K562 (cell line): ENCODE measurements at regions not wholly inside any gene's neighbourhood (a gene's known extent, or its start where the extent isn't known, plus 50 kb on each side); places are given as distances from the start of the nearest gene placed in this dataset.
"Not testable (repeated sequence)": the region's sequence is repeated elsewhere in the genome, so short reads cannot be mapped to it uniquely, and the experiment has no call there.

Experiments used
- ATAC-seq: fragments of 200-7000 bp; cut with Tn5 transposase; 3 replicates; pipeline ENCODE4 v1.9.1; 2020; ENCODE audit warnings: moderate library complexity
- BruUV-seq: library from RNA; stranded (reverse); fragments of 400-500 nt; replicated peaks from 2 replicates; lab custom pipeline; 2021; lab: Mats Ljungman, UMichigan
- CTCF ChIA-PET: fragments of 300-600 bp; formaldehyde crosslinking; extraction: SDS; loops from one replicate; lab custom pipeline; 2021; ENCODE audit warnings: low intra/inter-chr PET ratio; lab: Yijun Ruan, JAX
- POLR2A ChIA-PET: fragments of 300-600, 350-650 bp; sonication (Branson Sonifier 250); formaldehyde crosslinking; extraction: SDS; loops from one replicate; lab custom pipeline; 2021; ENCODE audit warnings: antibody characterized with exemption, inconsistent platforms; lab: Yijun Ruan, JAX
- DNase-seq, 4 experiments: peaks; one replicate each; pipeline versions ENCODE4 v3.0.0 to v3.0.0-alpha.2; 2011 to 2018; ENCODE audit warnings: low spot score in 3 of 4, mixed read lengths in 3 of 4; ENCODE audit errors: extremely low read depth in 1 of 4
- FAIRE-seq: peaks from 2 replicates; lab custom pipeline; 2011; peaks lifted over from hg19 to GRCh38; lab: Jason Lieb, UNC
- H2AFZ ChIP-seq: 2 replicates; pipeline ENCODE4 v1.6.0; 2011; ENCODE audit warnings: low read depth, low read length, control low read depth, inconsistent platforms
- H3K27ac ChIP-seq: fragments of 200-600 bp; 3 replicates; pipeline ENCODE4 v1.8.0; 2011; ENCODE audit warnings: low read depth, mild to moderate bottlenecking, control low read depth, inconsistent platforms, low read length, moderate library complexity, mixed read lengths; ENCODE audit errors: extremely low read depth
- H3K27me3 ChIP-seq, 2 experiments: fragments of 300-600 bp in 1 of 2; 2 replicates in 1 of 2; 3 replicates in 1 of 2; pipeline versions ENCODE4 v1.6.0 to v1.8.0; 2011; ENCODE audit warnings: inconsistent platforms in 2 of 2, low read length in 2 of 2, mild to moderate bottlenecking in 1 of 2, mixed read lengths in 1 of 2, moderate library complexity in 1 of 2; ENCODE audit not compliant: control insufficient read depth in 2 of 2, insufficient read depth in 2 of 2
- H3K36me3 ChIP-seq: fragments of 300-600 bp; 3 replicates; pipeline ENCODE4 v1.8.0; 2011; ENCODE audit warnings: mild to moderate bottlenecking, low read length, inconsistent platforms; ENCODE audit not compliant: control insufficient read depth, insufficient read depth
- H3K4me1 ChIP-seq, 2 experiments: fragments of 200-600 bp in 1 of 2; replicated peaks in 1 of 2; 2 replicates in 1 of 2; 3 replicates in 1 of 2; pipeline versions ENCODE4 v1.5.1 to v1.8.0; 2011; ENCODE audit warnings: inconsistent platforms in 2 of 2, low read length in 2 of 2, mild to moderate bottlenecking in 1 of 2, mixed read lengths in 1 of 2, moderate library complexity in 1 of 2; ENCODE audit not compliant: control insufficient read depth in 2 of 2, insufficient read depth in 2 of 2
- H3K4me2 ChIP-seq: 2 replicates; pipeline ENCODE4 v1.6.1; 2011; ENCODE audit warnings: low read length, control low read depth, inconsistent platforms, mixed read lengths; ENCODE audit not compliant: insufficient read depth
- H3K4me3 ChIP-seq: fragments of 200-600 bp; sonication (generic), shearing (Covaris generic); 2 replicates; pipeline ENCODE4 v1.5.1; 2016; ENCODE audit warnings: control low read depth, inconsistent platforms
- H3K79me2 ChIP-seq: fragments of 200-600 bp; 3 replicates; pipeline ENCODE4 v1.8.0; 2011; ENCODE audit warnings: low read length, inconsistent platforms; ENCODE audit not compliant: control insufficient read depth, insufficient read depth
- H3K9ac ChIP-seq, 2 experiments: 2 replicates each; pipeline versions ENCODE4 v1.6.0 to v1.6.1; 2011; ENCODE audit warnings: low read depth in 2 of 2, low read length in 2 of 2, control low read depth in 1 of 2, inconsistent platforms in 1 of 2, mild to moderate bottlenecking in 1 of 2, mixed read lengths in 1 of 2; ENCODE audit not compliant: insufficient read depth in 1 of 2
- H3K9me1 ChIP-seq: one replicate; pipeline ENCODE4 v1.6.0; 2011; ENCODE audit warnings: inconsistent platforms, mild to moderate bottlenecking, low read length, moderate library complexity; ENCODE audit not compliant: control insufficient read depth, insufficient read depth
- H3K9me3 ChIP-seq: replicated peaks from 2 replicates; pipeline ENCODE4 v1.5.1; 2011; ENCODE audit warnings: low read depth, low read length, inconsistent platforms; ENCODE audit not compliant: control insufficient read depth, insufficient read depth
- H4K20me1 ChIP-seq: replicated peaks from 2 replicates; pipeline ENCODE4 v1.6.1; 2011; ENCODE audit warnings: low read length, inconsistent platforms, mixed read lengths; ENCODE audit not compliant: control insufficient read depth, insufficient read depth
- CBX2 ChIP-seq: fragments of 200-600 bp; sonication (generic); IDR thresholded peaks from one replicate; pipeline ENCODE4 v1.6.1; 2012; ENCODE audit warnings: mild to moderate bottlenecking, low read length, inconsistent platforms; ENCODE audit not compliant: insufficient read depth, poor library complexity, severe bottlenecking
- CHD1 ChIP-seq: fragments of 200-600 bp; sonication (generic); IDR thresholded peaks from one replicate; pipeline ENCODE4 v1.6.1; 2012; ENCODE audit warnings: mild to moderate bottlenecking, moderate library complexity, low read length, inconsistent platforms
- HDAC1 ChIP-seq, 2 experiments: fragments of 450-650 bp; IDR thresholded peaks; 2 replicates each; pipeline ENCODE4 v1.6.1; 2016 to 2017; ENCODE audit warnings: inconsistent platforms in 1 of 2, mild to moderate bottlenecking in 1 of 2, moderate library complexity in 1 of 2
- NFYB ChIP-seq: IDR thresholded peaks from 2 replicates; pipeline ENCODE4 v1.6.1; 2011; ENCODE audit warnings: mild to moderate bottlenecking, moderate library complexity; ENCODE audit not compliant: insufficient read length; ENCODE audit errors: extremely low read depth
- POLR2B ChIP-seq: fragments of 450-650 bp; IDR thresholded peaks from 2 replicates; pipeline ENCODE4 v1.6.1; 2018; ENCODE audit warnings: low read depth; ENCODE audit not compliant: partially characterized antibody
- WGBS: fragments of 100-300 bp; shearing (Covaris generic); methylation state at CpG from one replicate; pipeline ENCODE4 v1.1.6; 2016; ENCODE audit warnings: low coverage, mixed read lengths; ENCODE audit not compliant: insufficient coverage; ENCODE audit errors: missing lambda C conversion rate; 5-methylcytosine and 5-hydroxymethylcytosine counted together
- in situ Hi-C: fragments of 300-500 bp; cut with MboI; formaldehyde crosslinking; loops from 4 replicates; pipeline ENCODE4 v1.15.0; 2018; ENCODE audit warnings: inconsistent platforms, mixed read lengths
- intact Hi-C: fragments of 100-400 bp; cut with micrococcal nuclease; formaldehyde crosslinking; loops from 2 replicates; pipeline ENCODE4 v1.14.2; 2022

- POLR2A ChIA-PET, H3K4me3 ChIP-seq, BruUV-seq, H3K4me2 ChIP-seq, H3K79me2 ChIP-seq, intact Hi-C loops, ATAC-seq, H3K27me3 ChIP-seq, H3K4me1 ChIP-seq, CTCF ChIA-PET, H2AFZ ChIP-seq, H3K27ac ChIP-seq, H3K9me1 ChIP-seq, H3K9ac ChIP-seq, H3K36me3 ChIP-seq, in situ Hi-C loops, DNase-seq, H4K20me1 ChIP-seq, H3K9me3 ChIP-seq, FAIRE-seq: not testable (repeated sequence)
- no CpG with 5 or more reads among the region's 31 CpGs for WGBS
These were observed 80.5 kb upstream of the FAM110C start for GRCh38 chr2:126769-127168.

- Histone ChIP-seq H3K4me1 (no peaks in the 10 kb centered on the region), H4K20me1 (no peaks in the 10 kb centered on the region), H3K79me2 (no peaks in the 10 kb centered on the region), H3K9me1 (no peaks in the 10 kb centered on the region), H3K9ac (no peak overlapping the region), H3K4me3 (no peak overlapping the region), H3K36me3 (no peaks in the 10 kb centered on the region), H3K9me3 (no peaks in the 10 kb centered on the region), H3K4me2 (no peak overlapping the region), H3K27me3 (no peaks in the 10 kb centered on the region), H3K27ac (no peak overlapping the region), H2AFZ (no peak overlapping the region)
- TF ChIP-seq NFYB, result no peak
- no peak for TF ChIP-seq POLR2B
- TF ChIP-seq CBX2, result no peak
- TF ChIP-seq HDAC1 (IDR thresholded peaks at IDR 0.05), result no peak
- no peak for TF ChIP-seq CHD1
- CTCF ChIA-PET, result no interaction called here
- no peak for FAIRE-seq
- WGBS, result 0% methylated on average over 3 of the region's 3 CpGs
- no peak for DNase-seq
- intact Hi-C loops (no loop called here), in situ Hi-C loops (no loop called here)
- BruUV-seq, result no TSS peak
- ATAC-seq, result no peak
- POLR2A ChIA-PET, result no interaction called here
These were observed 78.1 kb upstream of the FAM110C start for GRCh38 chr2:124241-124880.
